SH-SY5Y (cell line): ENCODE measurements at regions not wholly inside any gene's neighbourhood (a gene's known extent, or its start where the extent isn't known, plus 50 kb on each side); places are given as distances from the start of the nearest gene placed in this dataset.

ENCODE experiments used
- GATA2 ChIP-seq: IDR thresholded peaks from 2 replicates; pipeline ENCODE4 v1.6.1; 2011; ENCODE audit warnings: mild to moderate bottlenecking, low read depth, low read length
- GATA3 ChIP-seq: IDR thresholded peaks from 2 replicates; pipeline ENCODE4 v1.6.1; 2011; ENCODE audit warnings: low read depth, mild to moderate bottlenecking, low read length, moderate library complexity

- TF ChIP-seq GATA3 (no peak), GATA2 (no peak)
These were observed 56.0 kb upstream of the KCNMB2 start for GRCh38 chr3:178480274-178480673.
